ENCODE measurements at regions not wholly inside any gene's neighbourhood (a gene's known extent, or its start where the extent isn't known, plus 50 kb on each side); places are given as distances from the start of the nearest gene placed in this dataset.

GRCh38 chr3:23701716-23702597 lies 103.8 kb upstream of the UBE2E1 start:
- intact Hi-C loops (cut with DNase I; ENCODE audit: low total_unique reads) = no loop called here
- no peaks in the 10 kb centered on the region for H3K9me3 ChIP-seq
- H3K36me3 ChIP-seq = no peaks in the 10 kb centered on the region
- WGBS, 5 donors = 35 to 58% (median 47%) methylated on average over 9 of the region's 9 CpGs
- no peak for TF ChIP-seq CTCF (IDR thresholded peaks at IDR 0.05)
- TF ChIP-seq POLR2AphosphoS5 (IDR thresholded peaks at IDR 0.05) = no peak
- no peak for TF ChIP-seq POLR2A (IDR thresholded peaks at IDR 0.05)
- DNase-seq = no peak
- H3K4me3 ChIP-seq = no peak overlapping the region
- no peaks in the 10 kb centered on the region for H3K27me3 ChIP-seq
- H3K4me1 ChIP-seq = no peaks in the 10 kb centered on the region
- H3K27ac ChIP-seq = no peak overlapping the region

GRCh38 chr3:23704298-23704697 lies 101.5 kb upstream of the UBE2E1 start:
- Histone ChIP-seq H3K27ac (no peak overlapping the region), H3K4me1 (no peaks in the 10 kb centered on the region), H3K36me3 (no peaks in the 10 kb centered on the region), H3K9me3 (no peaks in the 10 kb centered on the region), H3K27me3 (no peaks in the 10 kb centered on the region), H3K4me3 (no peak overlapping the region)
- intact Hi-C loops (cut with DNase I; ENCODE audit: low total_unique reads) = no loop called here
- TF ChIP-seq EP300 (IDR thresholded peaks at IDR 0.05) (no peak), CTCF (IDR thresholded peaks at IDR 0.05) (no peak), POLR2AphosphoS5 (IDR thresholded peaks at IDR 0.05) (no peak), POLR2A (IDR thresholded peaks at IDR 0.05) (no peak)
- no peak for DNase-seq
- WGBS, 5 donors = 85 to 92% (median 88%) methylated on average over 5 of the region's 5 CpGs

- H3K4me1 ChIP-seq = peaks cover 0 to 5% (median 0%) of the 10 kb centered on the region in 4 donors
- no peak for TF ChIP-seq POLR2A (IDR thresholded peaks at IDR 0.05)
- no peak for TF ChIP-seq EP300 (IDR thresholded peaks at IDR 0.05)
- no peak for TF ChIP-seq POLR2AphosphoS5 (IDR thresholded peaks at IDR 0.05)
- no peak for TF ChIP-seq CTCF (IDR thresholded peaks at IDR 0.05)
- intact Hi-C loops (cut with DNase I; ENCODE audit: low total_unique reads) = no loop called here
- no peak for DNase-seq
- H3K36me3 ChIP-seq = no peaks in the 10 kb centered on the region
- no peak overlapping the region for H3K27ac ChIP-seq
- no peaks in the 10 kb centered on the region for H3K9me3 ChIP-seq
- H3K27me3 ChIP-seq = no peaks in the 10 kb centered on the region
- no peak overlapping the region for H3K4me3 ChIP-seq
- WGBS, 5 donors = 63 to 73% (median 66%) methylated on average over 2 of the region's 2 CpGs
These were observed 99.6 kb upstream of the UBE2E1 start for GRCh38 chr3:23706111-23706510.

GRCh38 chr3:23709987-23710386 lies 95.8 kb upstream of the UBE2E1 start:
- no peak for DNase-seq
- Histone ChIP-seq H3K4me3 (no peak overlapping the region), H3K9me3 (no peaks in the 10 kb centered on the region), H3K27me3 (no peaks in the 10 kb centered on the region), H3K4me1 (peaks cover 0 to 18% (median 10%) of the 10 kb centered on the region in 4 donors), H3K36me3 (no peaks in the 10 kb centered on the region), H3K27ac (no peak overlapping the region)
- WGBS, 5 donors = 19 to 41% (median 38%) methylated on average over 2 of the region's 2 CpGs
- TF ChIP-seq POLR2AphosphoS5 (IDR thresholded peaks at IDR 0.05) = no peak
- no peak for TF ChIP-seq CTCF (IDR thresholded peaks at IDR 0.05)
- TF ChIP-seq POLR2A (IDR thresholded peaks at IDR 0.05) = no peak
- TF ChIP-seq EP300 (IDR thresholded peaks at IDR 0.05) = no peak
- intact Hi-C loops (cut with DNase I; ENCODE audit: low total_unique reads) = no loop called here
